ENCODE measurements at regions not wholly inside any gene's neighbourhood (a gene's known extent, or its start where the extent isn't known, plus 50 kb on each side); places are given as distances from the start of the nearest gene placed in this dataset.

- Mint-ChIP-seq H3K9me3 (no peaks in the 10 kb centered on the region), H3K27me3 (ENCODE audit: insufficient read depth) (no peaks in the 10 kb centered on the region), H3K36me3 (ENCODE audit: low read depth) (no peaks in the 10 kb centered on the region), H3K4me3 (peak overlapping the region; percentile 12; the same call in 1 of the 2 replicates), H3K4me1 (ENCODE audit: low read depth) (peaks cover 47% of the 10 kb centered on the region), H3K27ac (peak overlapping the region; percentile 86)
- peak; percentile 6 for DNase-seq
- TF ChIP-seq, protein P1, sequence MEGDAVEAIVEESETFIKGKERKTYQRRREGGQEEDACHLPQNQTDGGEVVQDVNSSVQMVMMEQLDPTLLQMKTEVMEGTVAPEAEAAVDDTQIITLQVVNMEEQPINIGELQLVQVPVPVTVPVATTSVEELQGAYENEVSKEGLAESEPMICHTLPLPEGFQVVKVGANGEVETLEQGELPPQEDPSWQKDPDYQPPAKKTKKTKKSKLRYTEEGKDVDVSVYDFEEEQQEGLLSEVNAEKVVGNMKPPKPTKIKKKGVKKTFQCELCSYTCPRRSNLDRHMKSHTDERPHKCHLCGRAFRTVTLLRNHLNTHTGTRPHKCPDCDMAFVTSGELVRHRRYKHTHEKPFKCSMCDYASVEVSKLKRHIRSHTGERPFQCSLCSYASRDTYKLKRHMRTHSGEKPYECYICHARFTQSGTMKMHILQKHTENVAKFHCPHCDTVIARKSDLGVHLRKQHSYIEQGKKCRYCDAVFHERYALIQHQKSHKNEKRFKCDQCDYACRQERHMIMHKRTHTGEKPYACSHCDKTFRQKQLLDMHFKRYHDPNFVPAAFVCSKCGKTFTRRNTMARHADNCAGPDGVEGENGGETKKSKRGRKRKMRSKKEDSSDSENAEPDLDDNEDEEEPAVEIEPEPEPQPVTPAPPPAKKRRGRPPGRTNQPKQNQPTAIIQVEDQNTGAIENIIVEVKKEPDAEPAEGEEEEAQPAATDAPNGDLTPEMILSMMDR (IDR thresholded peaks at IDR 0.05) = no peak
Measured at GRCh38 chr10:89079961-89080360, 89.4 kb downstream of the FAS start.

DNA sequence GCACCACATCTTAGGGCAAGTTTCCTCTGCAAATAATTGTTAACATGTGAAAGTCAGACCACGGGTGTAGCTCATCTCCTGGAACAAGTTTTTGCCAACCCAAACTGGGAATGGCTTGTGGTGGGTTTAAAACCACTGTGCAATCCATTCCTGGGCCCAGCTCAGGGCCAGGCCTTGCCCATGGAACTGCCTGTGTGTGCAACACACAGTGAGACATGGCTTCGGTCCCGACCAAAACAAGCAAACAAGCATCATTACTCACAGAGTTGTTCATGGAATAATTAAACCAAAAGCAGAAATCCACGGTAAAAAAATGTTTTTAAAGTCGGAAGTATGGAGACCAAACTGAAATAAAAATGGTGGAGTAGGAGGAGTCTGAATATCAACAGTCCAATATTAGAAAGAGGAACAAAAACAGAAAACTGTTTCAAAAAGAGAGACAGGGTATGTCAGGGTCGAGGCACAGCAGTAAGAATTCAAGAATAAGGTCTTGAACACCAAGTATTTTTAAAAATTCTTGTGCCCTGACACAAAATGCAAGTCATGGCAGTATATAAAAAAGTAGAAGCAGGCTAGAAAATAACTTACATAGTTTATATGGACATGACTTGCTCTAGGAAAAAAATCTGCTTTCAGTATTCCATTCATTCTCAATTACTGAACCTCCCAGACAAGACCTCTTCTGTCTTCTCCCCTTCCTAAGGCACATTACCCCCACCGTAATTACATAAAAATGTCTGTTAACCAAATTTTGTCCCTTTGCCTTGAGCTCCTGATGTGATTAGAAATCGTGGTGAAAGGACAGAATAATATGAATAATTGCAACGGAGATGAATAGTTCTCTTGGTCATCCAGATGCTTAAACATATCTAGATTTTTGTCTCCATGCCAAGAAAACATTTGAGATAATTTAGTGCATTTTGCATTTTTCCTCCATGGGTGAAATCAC lies 88.4 kb downstream of the FAS start:
- TF ChIP-seq, protein P1 (IDR thresholded peaks at IDR 0.05) = no peak
- Mint-ChIP-seq H3K36me3 (ENCODE audit: low read depth) (no peaks in the 10 kb centered on the region), H3K4me1 (ENCODE audit: low read depth) (peaks cover 54% of the 10 kb centered on the region), H3K27ac (peak overlapping the region; percentile 86), H3K27me3 (ENCODE audit: insufficient read depth) (no peaks in the 10 kb centered on the region), H3K4me3 (peak overlapping the region; percentile 70), H3K9me3 (no peaks in the 10 kb centered on the region)
- peak; percentile 11 for DNase-seq

DNA sequence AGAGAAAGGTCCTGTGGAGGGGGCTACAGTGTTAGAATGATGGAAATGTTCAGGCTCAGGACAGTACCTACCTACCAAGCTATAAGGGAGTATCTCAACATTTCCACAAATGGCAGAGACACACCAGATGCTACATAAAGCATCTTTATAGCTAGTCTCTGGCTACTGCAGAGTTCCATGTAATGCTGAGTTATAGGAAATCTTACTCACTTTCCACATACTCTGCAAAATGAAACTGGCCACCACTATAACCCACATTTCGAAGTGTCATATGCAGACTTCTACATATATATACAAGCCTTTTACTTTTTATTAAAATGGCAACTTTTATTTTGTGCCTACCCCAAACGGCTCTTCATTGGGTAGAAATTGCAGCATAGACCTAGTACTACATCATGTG lies 85.5 kb downstream of the FAS start:
- H3K9me3 Mint-ChIP-seq = no peaks in the 10 kb centered on the region
- no peak overlapping the region for H3K4me3 Mint-ChIP-seq

DNA sequence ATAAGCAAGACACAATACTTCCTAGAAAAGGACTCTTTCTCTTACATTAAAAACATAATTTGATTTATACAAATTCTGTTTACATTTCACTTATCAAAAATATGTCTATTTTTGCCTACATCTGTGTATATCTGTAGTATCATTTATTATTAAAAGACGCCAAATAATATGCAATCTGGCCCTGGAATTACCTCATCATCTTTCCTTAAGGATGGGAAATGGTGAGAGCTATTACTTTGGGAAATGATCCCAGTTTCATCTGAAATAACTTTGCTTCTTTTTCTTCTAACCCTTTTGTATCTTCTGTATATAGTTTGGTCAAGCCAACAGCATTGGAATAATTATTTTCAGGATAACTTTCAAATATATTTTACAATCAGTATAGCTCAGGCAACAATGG lies 85.0 kb downstream of the FAS start:
- H3K27me3 Mint-ChIP-seq (ENCODE audit: insufficient read depth) = no peaks in the 10 kb centered on the region; the same call in 1 of the 2 replicates

More for the DNA sequence above, 85.5 kb downstream of the FAS start:
- no peaks in the 10 kb centered on the region; the same call in 1 of the 2 replicates for H3K27me3 Mint-ChIP-seq (ENCODE audit: insufficient read depth)
- peaks cover 65% of the 10 kb centered on the region for H3K4me1 Mint-ChIP-seq (ENCODE audit: low read depth)
- DNase-seq = no peak
- no peak overlapping the region for H3K27ac Mint-ChIP-seq
- no peaks in the 10 kb centered on the region for H3K36me3 Mint-ChIP-seq (ENCODE audit: low read depth)
- TF ChIP-seq, protein P1 (IDR thresholded peaks at IDR 0.05) = no peak

DNA sequence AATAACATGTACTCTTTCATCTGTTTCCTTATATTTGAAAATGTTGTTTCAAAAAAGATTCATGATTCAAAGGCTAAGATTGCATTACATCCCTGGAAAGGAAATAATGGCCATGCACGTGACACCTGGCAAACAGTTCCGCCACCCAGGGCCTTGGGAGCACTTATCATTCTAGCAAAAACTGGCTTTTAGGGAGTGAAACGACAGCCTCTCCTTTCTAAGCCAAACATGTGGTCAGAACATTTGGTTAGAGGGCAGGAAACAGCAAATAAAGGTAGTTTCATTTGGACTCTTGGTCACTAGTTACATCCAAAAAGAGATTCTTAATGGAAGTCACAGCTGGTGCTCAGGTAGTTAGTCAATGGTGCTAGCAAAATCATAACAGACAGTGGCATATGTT lies 83.5 kb downstream of the FAS start:
- 0 out of 2 replicates have a peak overlapping the region, but pooled peaks have one; percentile 2 for H3K4me3 Mint-ChIP-seq
- H3K36me3 Mint-ChIP-seq (ENCODE audit: low read depth) = no peaks in the 10 kb centered on the region
- DNase-seq = no peak
- TF ChIP-seq, protein P1 (IDR thresholded peaks at IDR 0.05) = no peak
- H3K27ac Mint-ChIP-seq = peak overlapping the region; percentile 4; the same call in 1 of the 2 replicates
- H3K27me3 Mint-ChIP-seq (ENCODE audit: insufficient read depth) = no peaks in the 10 kb centered on the region; the same call in 1 of the 2 replicates
- H3K4me1 Mint-ChIP-seq (ENCODE audit: low read depth) = peaks cover 45% of the 10 kb centered on the region
- H3K9me3 Mint-ChIP-seq = no peaks in the 10 kb centered on the region

More for the DNA sequence above, 85.0 kb downstream of the FAS start:
- Mint-ChIP-seq H3K36me3 (ENCODE audit: low read depth) (no peaks in the 10 kb centered on the region), H3K4me3 (no peak overlapping the region), H3K27ac (no peak overlapping the region), H3K9me3 (no peaks in the 10 kb centered on the region), H3K4me1 (ENCODE audit: low read depth) (peaks cover 60% of the 10 kb centered on the region)
- no peak for DNase-seq
- TF ChIP-seq, protein P1 (IDR thresholded peaks at IDR 0.05) = no peak

Measured in HFFc6 (cell line).